ENCODE measurements at regions not wholly inside any gene's neighbourhood (a gene's known extent, or its start where the extent isn't known, plus 50 kb on each side); places are given as distances from the start of the nearest gene placed in this dataset.

DNA sequence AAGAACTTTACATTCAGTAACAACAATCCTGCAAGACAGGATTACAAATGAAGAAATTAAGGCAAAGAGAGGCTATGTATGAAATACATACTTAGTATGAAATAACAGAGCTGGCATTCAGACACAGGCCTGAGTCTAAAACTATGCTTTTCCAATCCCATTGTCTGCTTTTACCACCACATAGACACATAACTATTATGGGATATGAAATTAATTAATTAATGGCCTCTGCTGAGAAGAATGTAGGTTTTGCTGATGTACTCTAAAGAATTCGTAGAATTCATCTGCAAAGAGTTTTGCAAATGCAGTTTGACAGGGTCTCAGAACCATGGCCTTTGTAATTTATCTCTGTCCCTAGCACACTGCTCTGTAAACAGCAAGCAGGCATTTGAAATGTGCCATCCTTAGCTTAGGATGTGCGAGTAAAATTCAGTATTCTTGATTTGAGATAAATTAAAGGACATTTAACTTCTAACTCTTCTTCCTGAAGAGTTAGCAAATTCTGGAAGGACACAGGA, 54.5 kb upstream of the BOC start:
- Histone ChIP-seq H2AFZ (ENCODE audit: low read depth, low read length) (no peak overlapping the region), H3K4me2 (ENCODE audit: low read length, poor library complexity, severe bottlenecking) (no peak overlapping the region), H3K14ac (ENCODE audit: low read length in 2 of 2) (no peak overlapping the region), H2BK120ac (ENCODE audit: low read depth, low read length) (no peak overlapping the region), H3K4me3 (ENCODE audit: insufficient read depth in 1 of 2, low read depth in 1 of 2, low read length in 2 of 2) (no peak overlapping the region), H4K91ac (ENCODE audit: low read length) (no peak overlapping the region), H2BK5ac (ENCODE audit: low read depth, low read length, poor library complexity, severe bottlenecking) (no peak overlapping the region), H3K4ac (ENCODE audit: low read depth in 1 of 2, low read length in 2 of 2) (no peak overlapping the region), H3K18ac (ENCODE audit: low read depth in 1 of 2, low read length in 2 of 2) (no peak overlapping the region), H3K36me3 (ENCODE audit: control insufficient read depth in 1 of 2, insufficient read depth in 2 of 2, low read depth in 1 of 2, low read length in 2 of 2) (no peaks in the 10 kb centered on the region), H2BK15ac (ENCODE audit: low read depth, poor library complexity, severe bottlenecking) (no peak overlapping the region), H3K9me3 (ENCODE audit: control insufficient read depth, low read length) (no peaks in the 10 kb centered on the region), H4K8ac (ENCODE audit: low read length) (no peak overlapping the region), H3K23ac (ENCODE audit: low read length in 2 of 2) (no peak overlapping the region), H3K4me1 (ENCODE audit: control insufficient read depth, insufficient read depth, low read depth, low read length) (no peaks in the 10 kb centered on the region), H2AK5ac (ENCODE audit: low read length, severe bottlenecking) (no peak overlapping the region), H2BK12ac (ENCODE audit: low read length in 2 of 2) (no peak overlapping the region), H3K9ac (ENCODE audit: low read length) (peak overlapping the region; percentile 43), H3K27ac (ENCODE audit: low read length, poor library complexity, severe bottlenecking) (no peak overlapping the region), H3K27me3 (ENCODE audit: control insufficient read depth in 1 of 2, insufficient read depth in 1 of 2, low read length in 2 of 2) (no peaks in the 10 kb centered on the region), H3K79me1 (replicated peaks; ENCODE audit: low read length, poor library complexity, severe bottlenecking) (no peaks in the 10 kb centered on the region)
- no peak for DNase-seq
- 29% methylated on average over 1 of the region's 2 CpGs for WGBS

DNA sequence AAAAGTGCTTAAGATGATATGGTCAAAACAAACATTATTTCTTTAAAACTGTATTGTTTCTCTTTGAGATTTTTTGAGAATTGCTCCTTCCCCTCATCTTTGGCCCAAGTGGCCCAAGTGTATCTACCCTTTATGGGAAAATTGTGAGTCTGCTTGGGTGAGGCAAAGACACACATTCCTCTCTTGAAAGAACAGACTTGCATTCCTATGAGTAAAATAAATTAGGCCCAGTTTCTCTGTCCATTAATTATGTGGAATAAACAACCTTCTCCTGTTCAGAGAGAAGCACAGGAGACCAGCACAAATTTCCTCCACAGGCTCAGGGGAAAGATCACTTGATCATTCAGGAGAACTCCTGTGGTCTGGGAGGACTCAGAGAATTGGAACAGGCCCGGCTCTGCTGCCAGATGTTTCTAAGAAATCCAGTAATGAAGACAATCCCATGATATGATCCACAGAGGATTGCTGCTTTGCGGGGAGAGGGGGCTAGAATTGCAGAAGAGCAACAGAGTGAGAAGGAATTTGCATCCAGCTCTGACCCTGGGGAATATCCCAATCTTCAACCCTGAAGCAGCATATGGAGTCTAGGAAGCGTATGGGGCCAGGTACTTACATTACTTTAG, 53.8 kb upstream of the BOC start:
- H4K91ac ChIP-seq (ENCODE audit: low read length), result no peak overlapping the region
- H3K27me3 ChIP-seq (ENCODE audit: control insufficient read depth in 1 of 2, insufficient read depth in 1 of 2, low read length in 2 of 2), result no peaks in the 10 kb centered on the region
- peak overlapping the region; percentile 43 for H3K9ac ChIP-seq (ENCODE audit: low read length)
- no peak overlapping the region for H2AFZ ChIP-seq (ENCODE audit: low read depth, low read length)
- no peak overlapping the region for H3K14ac ChIP-seq (ENCODE audit: low read length in 2 of 2)
- H2AK5ac ChIP-seq (ENCODE audit: low read length, severe bottlenecking), result peak overlapping the region; percentile 70
- H3K27ac ChIP-seq (ENCODE audit: low read length, poor library complexity, severe bottlenecking), result peak overlapping the region; percentile 15
- H2BK120ac ChIP-seq (ENCODE audit: low read depth, low read length), result peak overlapping the region; percentile 42
- H3K4me3 ChIP-seq (ENCODE audit: insufficient read depth in 1 of 2, low read depth in 1 of 2, low read length in 2 of 2), result no peak overlapping the region
- H3K18ac ChIP-seq (ENCODE audit: low read depth in 1 of 2, low read length in 2 of 2), result peak overlapping the region; percentile 45 to 54
- H3K36me3 ChIP-seq (ENCODE audit: control insufficient read depth in 1 of 2, insufficient read depth in 2 of 2, low read depth in 1 of 2, low read length in 2 of 2), result no peaks in the 10 kb centered on the region
- H3K9me3 ChIP-seq (ENCODE audit: control insufficient read depth, low read length), result no peaks in the 10 kb centered on the region
- no peaks in the 10 kb centered on the region for H3K79me1 ChIP-seq (replicated peaks; ENCODE audit: low read length, poor library complexity, severe bottlenecking)
- H2BK12ac ChIP-seq (ENCODE audit: low read length in 2 of 2), result peak overlapping the region in 1 of 2 experiments; percentile 77
- peak; percentile 67 for DNase-seq
- no peak overlapping the region for H2BK5ac ChIP-seq (ENCODE audit: low read depth, low read length, poor library complexity, severe bottlenecking)
- peak overlapping the region; percentile 11 to 77 for H3K4ac ChIP-seq (ENCODE audit: low read depth in 1 of 2, low read length in 2 of 2)
- whole genome bisulfite sequencing, result 32% methylated on average over 3 of the region's 3 CpGs
- H2BK15ac ChIP-seq (ENCODE audit: low read depth, poor library complexity, severe bottlenecking), result no peak overlapping the region
- H3K4me1 ChIP-seq (ENCODE audit: control insufficient read depth, insufficient read depth, low read depth, low read length), result no peaks in the 10 kb centered on the region
- no peak overlapping the region for H4K8ac ChIP-seq (ENCODE audit: low read length)
- no peak overlapping the region for H3K4me2 ChIP-seq (ENCODE audit: low read length, poor library complexity, severe bottlenecking)
- H3K23ac ChIP-seq (ENCODE audit: low read length in 2 of 2), result no peak overlapping the region

DNA sequence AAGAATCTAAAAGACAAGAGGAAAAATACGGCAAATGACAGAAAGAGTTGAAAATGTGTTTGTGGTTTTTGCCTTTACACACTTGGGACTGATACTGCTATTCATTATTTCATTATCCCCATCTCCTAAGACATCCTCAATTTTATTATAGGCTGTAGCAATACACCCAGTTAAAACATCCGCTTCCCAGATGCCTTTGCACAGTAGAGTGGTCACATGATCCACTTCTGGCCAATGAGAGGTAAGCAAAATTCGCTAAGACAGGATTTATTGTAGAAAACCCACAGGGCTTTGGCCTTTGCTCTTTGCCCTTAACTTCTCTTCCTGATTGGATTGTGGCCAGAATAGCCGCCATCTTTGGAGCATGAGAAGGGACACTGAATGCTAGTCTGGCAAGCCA, 53.2 kb upstream of the BOC start:
- no peak overlapping the region for H3K4me3 ChIP-seq (ENCODE audit: insufficient read depth in 1 of 2, low read depth in 1 of 2, low read length in 2 of 2)
- H3K23ac ChIP-seq (ENCODE audit: low read length in 2 of 2), result no peak overlapping the region
- WGBS, result 89% methylated on average over 3 of the region's 4 CpGs
- no peak overlapping the region for H3K27ac ChIP-seq (ENCODE audit: low read length, poor library complexity, severe bottlenecking)
- H4K91ac ChIP-seq (ENCODE audit: low read length), result no peak overlapping the region
- H3K4me1 ChIP-seq (ENCODE audit: control insufficient read depth, insufficient read depth, low read depth, low read length), result no peaks in the 10 kb centered on the region
- no peaks in the 10 kb centered on the region for H3K79me1 ChIP-seq (replicated peaks; ENCODE audit: low read length, poor library complexity, severe bottlenecking)
- no peak overlapping the region for H2AFZ ChIP-seq (ENCODE audit: low read depth, low read length)
- no peaks in the 10 kb centered on the region for H3K36me3 ChIP-seq (ENCODE audit: control insufficient read depth in 1 of 2, insufficient read depth in 2 of 2, low read depth in 1 of 2, low read length in 2 of 2)
- no peak overlapping the region for H2AK5ac ChIP-seq (ENCODE audit: low read length, severe bottlenecking)
- peak overlapping the region; percentile 31 to 72 for H3K18ac ChIP-seq (ENCODE audit: low read depth in 1 of 2, low read length in 2 of 2)
- H3K9ac ChIP-seq (ENCODE audit: low read length), result peak overlapping the region; percentile 43
- no peaks in the 10 kb centered on the region for H3K9me3 ChIP-seq (ENCODE audit: control insufficient read depth, low read length)
- peak overlapping the region in 1 of 2 experiments; percentile 45 for H2BK12ac ChIP-seq (ENCODE audit: low read length in 2 of 2)
- peak overlapping the region in 1 of 2 experiments; percentile 54 for H3K4ac ChIP-seq (ENCODE audit: low read depth in 1 of 2, low read length in 2 of 2)
- H2BK5ac ChIP-seq (ENCODE audit: low read depth, low read length, poor library complexity, severe bottlenecking), result no peak overlapping the region
- peak overlapping the region; percentile 19 for H2BK15ac ChIP-seq (ENCODE audit: low read depth, poor library complexity, severe bottlenecking)
- no peak overlapping the region for H3K14ac ChIP-seq (ENCODE audit: low read length in 2 of 2)
- peak overlapping the region; percentile 42 for H2BK120ac ChIP-seq (ENCODE audit: low read depth, low read length)
- no peak for DNase-seq
- peak overlapping the region; percentile 42 for H4K8ac ChIP-seq (ENCODE audit: low read length)
- H3K27me3 ChIP-seq (ENCODE audit: control insufficient read depth in 1 of 2, insufficient read depth in 1 of 2, low read length in 2 of 2), result no peaks in the 10 kb centered on the region
- H3K4me2 ChIP-seq (ENCODE audit: low read length, poor library complexity, severe bottlenecking), result no peak overlapping the region
